ENCODE measurements at regions not wholly inside any gene's neighbourhood (a gene's known extent, or its start where the extent isn't known, plus 50 kb on each side); places are given as distances from the start of the nearest gene placed in this dataset.

- H3K9me3 Mint-ChIP-seq, result peaks cover 13% of the 10 kb centered on the region
- CTCF ChIA-PET, result interaction anchor here (1.0 kb wide), 1 partner anchor 287 kb away, joined by 3 read pairs; no protein-coding TSS in a partner anchor
- H3K4me1 Mint-ChIP-seq, result peaks cover 28% of the 10 kb centered on the region
- POLR2A ChIA-PET, result no interaction called here
- no peak for TF ChIP-seq ZNF138 (CRISPR knock-in tag; conservative IDR thresholded peaks at IDR 0.05)
- TF ChIP-seq, protein P1, sequence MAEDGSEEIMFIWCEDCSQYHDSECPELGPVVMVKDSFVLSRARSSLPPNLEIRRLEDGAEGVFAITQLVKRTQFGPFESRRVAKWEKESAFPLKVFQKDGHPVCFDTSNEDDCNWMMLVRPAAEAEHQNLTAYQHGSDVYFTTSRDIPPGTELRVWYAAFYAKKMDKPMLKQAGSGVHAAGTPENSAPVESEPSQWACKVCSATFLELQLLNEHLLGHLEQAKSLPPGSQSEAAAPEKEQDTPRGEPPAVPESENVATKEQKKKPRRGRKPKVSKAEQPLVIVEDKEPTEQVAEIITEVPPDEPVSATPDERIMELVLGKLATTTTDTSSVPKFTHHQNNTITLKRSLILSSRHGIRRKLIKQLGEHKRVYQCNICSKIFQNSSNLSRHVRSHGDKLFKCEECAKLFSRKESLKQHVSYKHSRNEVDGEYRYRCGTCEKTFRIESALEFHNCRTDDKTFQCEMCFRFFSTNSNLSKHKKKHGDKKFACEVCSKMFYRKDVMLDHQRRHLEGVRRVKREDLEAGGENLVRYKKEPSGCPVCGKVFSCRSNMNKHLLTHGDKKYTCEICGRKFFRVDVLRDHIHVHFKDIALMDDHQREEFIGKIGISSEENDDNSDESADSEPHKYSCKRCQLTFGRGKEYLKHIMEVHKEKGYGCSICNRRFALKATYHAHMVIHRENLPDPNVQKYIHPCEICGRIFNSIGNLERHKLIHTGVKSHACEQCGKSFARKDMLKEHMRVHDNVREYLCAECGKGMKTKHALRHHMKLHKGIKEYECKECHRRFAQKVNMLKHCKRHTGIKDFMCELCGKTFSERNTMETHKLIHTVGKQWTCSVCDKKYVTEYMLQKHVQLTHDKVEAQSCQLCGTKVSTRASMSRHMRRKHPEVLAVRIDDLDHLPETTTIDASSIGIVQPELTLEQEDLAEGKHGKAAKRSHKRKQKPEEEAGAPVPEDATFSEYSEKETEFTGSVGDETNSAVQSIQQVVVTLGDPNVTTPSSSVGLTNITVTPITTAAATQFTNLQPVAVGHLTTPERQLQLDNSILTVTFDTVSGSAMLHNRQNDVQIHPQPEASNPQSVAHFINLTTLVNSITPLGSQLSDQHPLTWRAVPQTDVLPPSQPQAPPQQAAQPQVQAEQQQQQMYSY (CRISPR knock-in tag; IDR thresholded peaks at IDR 0.05), result peak; percentile 38; the same call in 1 of the 2 replicates
- no peak for DNase-seq (ENCODE audit: low spot score)
- peaks cover 34% of the 10 kb centered on the region for H3K27me3 Mint-ChIP-seq (ENCODE audit: low read depth)
- H3K27ac Mint-ChIP-seq, result no peak overlapping the region
- no peak for ATAC-seq
- H3K36me3 Mint-ChIP-seq, result peaks cover 3% of the 10 kb centered on the region; the same call in 1 of the 2 replicates
- no peak overlapping the region for H3K4me3 Mint-ChIP-seq
Observed at GRCh38 chr6:1200081-1200408, 111.9 kb upstream of the FOXQ1 start.

- no peak for ATAC-seq
- ChIA-PET POLR2A (no interaction called here), CTCF (interaction anchor here (0.8 to 1.2 kb wide), 2 partner anchors 61 to 200 kb away, joined by 3 to 4 read pairs; no protein-coding TSS in a partner anchor)
- peaks cover 27% of the 10 kb centered on the region for H3K9me3 Mint-ChIP-seq
- H3K36me3 Mint-ChIP-seq, result peaks cover 3% of the 10 kb centered on the region; the same call in 1 of the 2 replicates
- no peak overlapping the region for H3K4me3 Mint-ChIP-seq
- H3K4me1 Mint-ChIP-seq, result peaks cover 19% of the 10 kb centered on the region
- H3K27me3 Mint-ChIP-seq (ENCODE audit: low read depth), result peaks cover 22% of the 10 kb centered on the region
- no peak overlapping the region for H3K27ac Mint-ChIP-seq
- TF ChIP-seq MXD4 (CRISPR knock-in tag; IDR thresholded peaks at IDR 0.05; ENCODE audit: borderline replicate concordance), result no peak
- no peak for DNase-seq (ENCODE audit: low spot score)
Observed at GRCh38 chr6:1197309-1197708, 114.6 kb upstream of the FOXQ1 start.

DNA sequence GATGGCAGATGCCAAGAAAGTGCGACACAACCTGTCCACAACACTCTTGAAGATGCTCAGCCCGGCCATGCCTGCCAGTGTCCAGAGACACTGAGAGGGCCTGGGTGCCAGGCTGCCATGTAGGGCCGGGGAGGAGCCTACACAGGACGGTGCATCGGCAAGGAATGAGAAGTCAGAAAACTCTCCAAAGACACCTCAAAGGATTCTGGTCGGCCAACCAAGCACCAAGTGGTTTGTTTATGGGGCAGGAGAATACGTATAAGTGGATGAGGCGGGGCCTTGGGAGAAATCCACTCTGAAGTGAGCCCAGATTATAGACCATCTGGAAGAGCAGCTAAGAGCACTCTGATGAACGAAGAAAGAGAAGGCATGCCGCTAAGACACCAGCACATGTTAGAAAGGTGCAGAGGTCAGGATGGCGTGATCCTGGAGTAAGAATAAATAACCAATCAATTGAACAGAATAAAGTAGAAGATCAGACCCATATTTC lies 120.7 kb upstream of the FOXQ1 start:
- Mint-ChIP-seq H3K9me3 (peaks cover 25% of the 10 kb centered on the region), H3K4me1 (no peaks in the 10 kb centered on the region), H3K4me3 (no peak overlapping the region), H3K36me3 (peaks cover 3% of the 10 kb centered on the region; the same call in 1 of the 2 replicates), H3K27me3 (ENCODE audit: low read depth) (peaks cover 7% of the 10 kb centered on the region), H3K27ac (no peak overlapping the region)
- CTCF ChIA-PET, result no interaction called here
- POLR2A ChIA-PET, result no interaction called here
- ATAC-seq (no peak), DNase-seq (ENCODE audit: low spot score) (no peak)
- TF ChIP-seq ZNF232 (CRISPR knock-in tag; IDR thresholded peaks at IDR 0.05) (no peak), SP1 (CRISPR knock-in tag; conservative IDR thresholded peaks at IDR 0.05) (no peak), ZNF263 (CRISPR knock-in tag; IDR thresholded peaks at IDR 0.05; ENCODE audit: low read depth) (no peak), CTCF (IDR thresholded peaks at IDR 0.05) (no peak), FOXP1 (CRISPR knock-in tag; IDR thresholded peaks at IDR 0.05; ENCODE audit: borderline replicate concordance) (no peak), PRRX2 (CRISPR knock-in tag; IDR thresholded peaks at IDR 0.05) (no peak), ARID4B (CRISPR knock-in tag; IDR thresholded peaks at IDR 0.05; ENCODE audit: borderline replicate concordance) (no peak), ZBTB21 (CRISPR knock-in tag; IDR thresholded peaks at IDR 0.05; ENCODE audit: borderline replicate concordance) (no peak), GABPB1 (CRISPR knock-in tag; IDR thresholded peaks at IDR 0.05) (no peak)
- TF ChIP-seq, protein P2, sequence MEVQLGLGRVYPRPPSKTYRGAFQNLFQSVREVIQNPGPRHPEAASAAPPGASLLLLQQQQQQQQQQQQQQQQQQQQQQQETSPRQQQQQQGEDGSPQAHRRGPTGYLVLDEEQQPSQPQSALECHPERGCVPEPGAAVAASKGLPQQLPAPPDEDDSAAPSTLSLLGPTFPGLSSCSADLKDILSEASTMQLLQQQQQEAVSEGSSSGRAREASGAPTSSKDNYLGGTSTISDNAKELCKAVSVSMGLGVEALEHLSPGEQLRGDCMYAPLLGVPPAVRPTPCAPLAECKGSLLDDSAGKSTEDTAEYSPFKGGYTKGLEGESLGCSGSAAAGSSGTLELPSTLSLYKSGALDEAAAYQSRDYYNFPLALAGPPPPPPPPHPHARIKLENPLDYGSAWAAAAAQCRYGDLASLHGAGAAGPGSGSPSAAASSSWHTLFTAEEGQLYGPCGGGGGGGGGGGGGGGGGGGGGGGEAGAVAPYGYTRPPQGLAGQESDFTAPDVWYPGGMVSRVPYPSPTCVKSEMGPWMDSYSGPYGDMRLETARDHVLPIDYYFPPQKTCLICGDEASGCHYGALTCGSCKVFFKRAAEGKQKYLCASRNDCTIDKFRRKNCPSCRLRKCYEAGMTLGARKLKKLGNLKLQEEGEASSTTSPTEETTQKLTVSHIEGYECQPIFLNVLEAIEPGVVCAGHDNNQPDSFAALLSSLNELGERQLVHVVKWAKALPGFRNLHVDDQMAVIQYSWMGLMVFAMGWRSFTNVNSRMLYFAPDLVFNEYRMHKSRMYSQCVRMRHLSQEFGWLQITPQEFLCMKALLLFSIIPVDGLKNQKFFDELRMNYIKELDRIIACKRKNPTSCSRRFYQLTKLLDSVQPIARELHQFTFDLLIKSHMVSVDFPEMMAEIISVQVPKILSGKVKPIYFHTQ (CRISPR knock-in tag; IDR thresholded peaks at IDR 0.05), result no peak
- TF ChIP-seq, protein P3, sequence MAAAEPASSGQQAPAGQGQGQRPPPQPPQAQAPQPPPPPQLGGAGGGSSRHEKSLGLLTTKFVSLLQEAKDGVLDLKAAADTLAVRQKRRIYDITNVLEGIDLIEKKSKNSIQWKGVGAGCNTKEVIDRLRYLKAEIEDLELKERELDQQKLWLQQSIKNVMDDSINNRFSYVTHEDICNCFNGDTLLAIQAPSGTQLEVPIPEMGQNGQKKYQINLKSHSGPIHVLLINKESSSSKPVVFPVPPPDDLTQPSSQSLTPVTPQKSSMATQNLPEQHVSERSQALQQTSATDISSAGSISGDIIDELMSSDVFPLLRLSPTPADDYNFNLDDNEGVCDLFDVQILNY (CRISPR knock-in tag; IDR thresholded peaks at IDR 0.05), result no peak
- TF ChIP-seq, protein P4, sequence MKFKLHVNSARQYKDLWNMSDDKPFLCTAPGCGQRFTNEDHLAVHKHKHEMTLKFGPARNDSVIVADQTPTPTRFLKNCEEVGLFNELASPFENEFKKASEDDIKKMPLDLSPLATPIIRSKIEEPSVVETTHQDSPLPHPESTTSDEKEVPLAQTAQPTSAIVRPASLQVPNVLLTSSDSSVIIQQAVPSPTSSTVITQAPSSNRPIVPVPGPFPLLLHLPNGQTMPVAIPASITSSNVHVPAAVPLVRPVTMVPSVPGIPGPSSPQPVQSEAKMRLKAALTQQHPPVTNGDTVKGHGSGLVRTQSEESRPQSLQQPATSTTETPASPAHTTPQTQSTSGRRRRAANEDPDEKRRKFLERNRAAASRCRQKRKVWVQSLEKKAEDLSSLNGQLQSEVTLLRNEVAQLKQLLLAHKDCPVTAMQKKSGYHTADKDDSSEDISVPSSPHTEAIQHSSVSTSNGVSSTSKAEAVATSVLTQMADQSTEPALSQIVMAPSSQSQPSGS (CRISPR knock-in tag; IDR thresholded peaks at IDR 0.05; ENCODE audit: borderline replicate concordance, low read depth), result no peak
